Activated CD4-positive, alpha-beta T cell treated with anti-CD3 and anti-CD28 coated beads, Interleukin-2, Interleukin-6, amounts not matched to agents 100 ng/mL and 50 ng/mL, durations not matched to agents 16 hours and 8 hours (primary cell): ENCODE measurements at regions not wholly inside any gene's neighbourhood (a gene's known extent, or its start where the extent isn't known, plus 50 kb on each side); places are given as distances from the start of the nearest gene placed in this dataset.
"Not testable (repeated sequence)": the region's sequence is repeated elsewhere in the genome, so short reads cannot be mapped to it uniquely, and the experiment has no call there.

ENCODE experiments used
- DNase-seq: peaks from one replicate; pipeline ENCODE4 v3.0.0-alpha.2; 2020

GRCh38 chrX:20711366-20711765 is 444.7 kb upstream of the RPS6KA3 start:
- no peak for DNase-seq

GRCh38 chrX:20693078-20693477 is 426.4 kb upstream of the RPS6KA3 start:
- no peak for DNase-seq

GRCh38 chrX:20686256-20686655 is 419.5 kb upstream of the RPS6KA3 start:
- DNase-seq = no peak

- DNase-seq = no peak
Measured at GRCh38 chrX:20685652-20686051, 418.9 kb upstream of the RPS6KA3 start.

- no peak for DNase-seq
Measured at GRCh38 chrX:20681683-20682082, 415.0 kb upstream of the RPS6KA3 start.

- no peak for DNase-seq
Measured at GRCh38 chrX:20680998-20681397, 414.3 kb upstream of the RPS6KA3 start.

GRCh38 chrX:20672476-20672875 is 405.8 kb upstream of the RPS6KA3 start:
- DNase-seq = no peak

- not testable (repeated sequence) for DNase-seq
Measured at GRCh38 chrX:20671746-20672145, 405.0 kb upstream of the RPS6KA3 start.

GRCh38 chrX:20670611-20671010 is 403.9 kb upstream of the RPS6KA3 start:
- DNase-seq = no peak

GRCh38 chrX:20668550-20668949 is 401.8 kb upstream of the RPS6KA3 start:
- DNase-seq = no peak

- DNase-seq = no peak
Measured at GRCh38 chrX:20666331-20666730, 399.6 kb upstream of the RPS6KA3 start.

GRCh38 chrX:20665481-20665880 is 398.8 kb upstream of the RPS6KA3 start:
- no peak for DNase-seq

- no peak for DNase-seq
Measured at GRCh38 chrX:20664774-20665173, 398.1 kb upstream of the RPS6KA3 start.

GRCh38 chrX:20664131-20664530 is 397.4 kb upstream of the RPS6KA3 start:
- DNase-seq = no peak

GRCh38 chrX:20663336-20663735 is 396.6 kb upstream of the RPS6KA3 start:
- no peak for DNase-seq

GRCh38 chrX:20656721-20657120 is 390.0 kb upstream of the RPS6KA3 start:
- DNase-seq = no peak

GRCh38 chrX:20654596-20655106 is 387.9 kb upstream of the RPS6KA3 start:
- no peak for DNase-seq

- DNase-seq = no peak
Measured at GRCh38 chrX:20653070-20653469, 386.4 kb upstream of the RPS6KA3 start.

- no peak for DNase-seq
Measured at GRCh38 chrX:20641954-20642353, 375.2 kb upstream of the RPS6KA3 start.

GRCh38 chrX:20639115-20639514 is 372.4 kb upstream of the RPS6KA3 start:
- no peak for DNase-seq

- no peak for DNase-seq
Measured at GRCh38 chrX:20637351-20637750, 370.6 kb upstream of the RPS6KA3 start.

GRCh38 chrX:20633451-20633850 is 366.7 kb upstream of the RPS6KA3 start:
- no peak for DNase-seq

- no peak for DNase-seq
Measured at GRCh38 chrX:20623448-20623847, 356.7 kb upstream of the RPS6KA3 start.

- DNase-seq = no peak
Measured at GRCh38 chrX:20620306-20620705, 353.6 kb upstream of the RPS6KA3 start.

- no peak for DNase-seq
Measured at GRCh38 chrX:20609916-20610415, 343.3 kb upstream of the RPS6KA3 start.

GRCh38 chrX:20606831-20607230 is 340.1 kb upstream of the RPS6KA3 start:
- no peak for DNase-seq
